HCT116 (cell line): ENCODE measurements at regions not wholly inside any gene's neighbourhood (a gene's known extent, or its start where the extent isn't known, plus 50 kb on each side); places are given as distances from the start of the nearest gene placed in this dataset.

ENCODE experiments used
- TF ChIP-seq, protein P1 (sequence below): IDR thresholded peaks from 2 replicates; pipeline ENCODE4 v1.6.1; 2012; ENCODE audit warnings: low read depth
- TF ChIP-seq, protein P2 (sequence below), 3 experiments: fragments of 200-600 bp in 1 of 3; sonication (generic) in 1 of 3; IDR thresholded peaks in 2 of 3; conservative IDR thresholded peaks in 1 of 3; 2 replicates each; pipeline ENCODE4 v1.5.1; 2012 to 2017; ENCODE audit warnings: low read depth in 2 of 3, low read length in 2 of 3, antibody characterized with exemption in 1 of 3, borderline replicate concordance in 1 of 3, control low read depth in 1 of 3, mild to moderate bottlenecking in 1 of 3, mixed read lengths in 1 of 3, mixed run types in 1 of 3, moderate library complexity in 1 of 3; ENCODE audit not compliant: insufficient read depth in 1 of 3

DNA sequence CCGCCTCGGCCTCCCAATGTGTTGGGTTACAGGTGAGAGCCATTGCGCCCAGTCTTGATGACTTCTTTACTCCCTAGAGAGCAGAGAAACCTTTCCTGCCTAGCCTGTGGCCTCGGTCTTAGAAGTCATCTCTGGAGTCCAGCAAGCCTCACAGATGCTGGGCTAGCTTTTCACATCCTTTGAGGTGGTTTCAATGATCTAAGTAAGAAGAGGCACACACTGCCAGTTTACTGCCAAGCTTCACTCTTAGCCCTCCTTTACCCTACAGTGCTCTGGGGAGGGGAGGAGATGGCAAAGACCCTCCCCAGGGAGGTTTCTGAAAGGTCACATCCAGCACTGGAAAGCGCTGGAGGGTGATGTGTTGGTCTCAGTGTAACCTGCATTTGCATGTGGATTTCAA is 304.8 kb downstream of the PCNX1 start:
- TF ChIP-seq, protein P1, sequence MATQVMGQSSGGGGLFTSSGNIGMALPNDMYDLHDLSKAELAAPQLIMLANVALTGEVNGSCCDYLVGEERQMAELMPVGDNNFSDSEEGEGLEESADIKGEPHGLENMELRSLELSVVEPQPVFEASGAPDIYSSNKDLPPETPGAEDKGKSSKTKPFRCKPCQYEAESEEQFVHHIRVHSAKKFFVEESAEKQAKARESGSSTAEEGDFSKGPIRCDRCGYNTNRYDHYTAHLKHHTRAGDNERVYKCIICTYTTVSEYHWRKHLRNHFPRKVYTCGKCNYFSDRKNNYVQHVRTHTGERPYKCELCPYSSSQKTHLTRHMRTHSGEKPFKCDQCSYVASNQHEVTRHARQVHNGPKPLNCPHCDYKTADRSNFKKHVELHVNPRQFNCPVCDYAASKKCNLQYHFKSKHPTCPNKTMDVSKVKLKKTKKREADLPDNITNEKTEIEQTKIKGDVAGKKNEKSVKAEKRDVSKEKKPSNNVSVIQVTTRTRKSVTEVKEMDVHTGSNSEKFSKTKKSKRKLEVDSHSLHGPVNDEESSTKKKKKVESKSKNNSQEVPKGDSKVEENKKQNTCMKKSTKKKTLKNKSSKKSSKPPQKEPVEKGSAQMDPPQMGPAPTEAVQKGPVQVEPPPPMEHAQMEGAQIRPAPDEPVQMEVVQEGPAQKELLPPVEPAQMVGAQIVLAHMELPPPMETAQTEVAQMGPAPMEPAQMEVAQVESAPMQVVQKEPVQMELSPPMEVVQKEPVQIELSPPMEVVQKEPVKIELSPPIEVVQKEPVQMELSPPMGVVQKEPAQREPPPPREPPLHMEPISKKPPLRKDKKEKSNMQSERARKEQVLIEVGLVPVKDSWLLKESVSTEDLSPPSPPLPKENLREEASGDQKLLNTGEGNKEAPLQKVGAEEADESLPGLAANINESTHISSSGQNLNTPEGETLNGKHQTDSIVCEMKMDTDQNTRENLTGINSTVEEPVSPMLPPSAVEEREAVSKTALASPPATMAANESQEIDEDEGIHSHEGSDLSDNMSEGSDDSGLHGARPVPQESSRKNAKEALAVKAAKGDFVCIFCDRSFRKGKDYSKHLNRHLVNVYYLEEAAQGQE = no peak
- TF ChIP-seq, protein P2, sequence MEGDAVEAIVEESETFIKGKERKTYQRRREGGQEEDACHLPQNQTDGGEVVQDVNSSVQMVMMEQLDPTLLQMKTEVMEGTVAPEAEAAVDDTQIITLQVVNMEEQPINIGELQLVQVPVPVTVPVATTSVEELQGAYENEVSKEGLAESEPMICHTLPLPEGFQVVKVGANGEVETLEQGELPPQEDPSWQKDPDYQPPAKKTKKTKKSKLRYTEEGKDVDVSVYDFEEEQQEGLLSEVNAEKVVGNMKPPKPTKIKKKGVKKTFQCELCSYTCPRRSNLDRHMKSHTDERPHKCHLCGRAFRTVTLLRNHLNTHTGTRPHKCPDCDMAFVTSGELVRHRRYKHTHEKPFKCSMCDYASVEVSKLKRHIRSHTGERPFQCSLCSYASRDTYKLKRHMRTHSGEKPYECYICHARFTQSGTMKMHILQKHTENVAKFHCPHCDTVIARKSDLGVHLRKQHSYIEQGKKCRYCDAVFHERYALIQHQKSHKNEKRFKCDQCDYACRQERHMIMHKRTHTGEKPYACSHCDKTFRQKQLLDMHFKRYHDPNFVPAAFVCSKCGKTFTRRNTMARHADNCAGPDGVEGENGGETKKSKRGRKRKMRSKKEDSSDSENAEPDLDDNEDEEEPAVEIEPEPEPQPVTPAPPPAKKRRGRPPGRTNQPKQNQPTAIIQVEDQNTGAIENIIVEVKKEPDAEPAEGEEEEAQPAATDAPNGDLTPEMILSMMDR (IDR thresholded peaks at IDR 0.05 in 2 of 3, conservative IDR thresholded peaks at IDR 0.05 in 1 of 3; ENCODE audit: borderline replicate concordance in 1 of 3, insufficient read depth in 1 of 3, low read depth in 2 of 3, low read length in 2 of 3) = no peak
